ENCODE measurements at regions not wholly inside any gene's neighbourhood (a gene's known extent, or its start where the extent isn't known, plus 50 kb on each side); places are given as distances from the start of the nearest gene placed in this dataset.

- no peaks in the 10 kb centered on the region for H3K27me3 ChIP-seq (ENCODE audit: insufficient read depth in 3 of 3, low read length in 2 of 3)
- H3K36me3 ChIP-seq (ENCODE audit: insufficient read depth in 1 of 2, low read depth in 1 of 2): no peaks in the 10 kb centered on the region
- no peak for TF ChIP-seq CTCF (IDR thresholded peaks at IDR 0.05)
- DNase-seq (no peak), ATAC-seq (peak in 1 of 4 donors; percentile 54)
- no peaks in the 10 kb centered on the region for H3K4me1 ChIP-seq
- intact Hi-C loops (cut with DNase I): no loop called here
- 45 to 59% (median 45%) methylated on average over 4 of the region's 4 CpGs for WGBS, 3 donors
- H3K27ac ChIP-seq: no peak overlapping the region
- no peak overlapping the region for H3K4me3 ChIP-seq
- peaks cover 3% of the 10 kb centered on the region for H3K9me3 ChIP-seq
Measured at GRCh38 chr4:123966990-123967769, 570.6 kb downstream of the SPRY1 start.

- WGBS, 3 donors: 70 to 87% (median 70%) methylated on average over 1 of the region's 1 CpG
- H3K36me3 ChIP-seq (ENCODE audit: insufficient read depth in 1 of 2, low read depth in 1 of 2): no peaks in the 10 kb centered on the region
- no peaks in the 10 kb centered on the region for H3K27me3 ChIP-seq (ENCODE audit: insufficient read depth in 3 of 3, low read length in 2 of 3)
- H3K4me3 ChIP-seq: no peak overlapping the region
- intact Hi-C loops (cut with DNase I): no loop called here
- H3K4me1 ChIP-seq: no peaks in the 10 kb centered on the region
- peaks cover 3% of the 10 kb centered on the region for H3K9me3 ChIP-seq
- DNase-seq: no peak
- H3K27ac ChIP-seq: no peak overlapping the region
- no peak for TF ChIP-seq CTCF (IDR thresholded peaks at IDR 0.05)
- no peak for ATAC-seq
Measured at GRCh38 chr4:123972031-123972430, 575.4 kb downstream of the SPRY1 start.

GRCh38 chr4:123974386-123975149 is 578.0 kb downstream of the SPRY1 start:
- no peak for DNase-seq
- Histone ChIP-seq H3K36me3 (ENCODE audit: insufficient read depth in 1 of 2, low read depth in 1 of 2) (no peaks in the 10 kb centered on the region), H3K4me1 (no peaks in the 10 kb centered on the region), H3K9me3 (peaks cover 18% of the 10 kb centered on the region), H3K4me3 (no peak overlapping the region), H3K27ac (no peak overlapping the region), H3K27me3 (ENCODE audit: insufficient read depth in 3 of 3, low read length in 2 of 3) (no peaks in the 10 kb centered on the region)
- intact Hi-C loops (cut with DNase I): no loop called here
- WGBS, 3 donors: 72 to 83% (median 78%) methylated on average over 2 of the region's 2 CpGs
- no peak for TF ChIP-seq CTCF (IDR thresholded peaks at IDR 0.05)
- no peak for ATAC-seq

GRCh38 chr4:123976285-123976684 is 579.7 kb downstream of the SPRY1 start:
- no peak for TF ChIP-seq CTCF (IDR thresholded peaks at IDR 0.05)
- WGBS, 3 donors: 34 to 46% (median 43%) methylated on average over 7 of the region's 7 CpGs
- no peaks in the 10 kb centered on the region for H3K4me1 ChIP-seq
- intact Hi-C loops (cut with DNase I): no loop called here
- H3K27me3 ChIP-seq (ENCODE audit: insufficient read depth in 3 of 3, low read length in 2 of 3): no peaks in the 10 kb centered on the region
- H3K36me3 ChIP-seq (ENCODE audit: insufficient read depth in 1 of 2, low read depth in 1 of 2): no peaks in the 10 kb centered on the region
- H3K27ac ChIP-seq: no peak overlapping the region
- H3K4me3 ChIP-seq: no peak overlapping the region
- peaks cover 18% of the 10 kb centered on the region for H3K9me3 ChIP-seq
- no peak for ATAC-seq
- DNase-seq: no peak

All from psoas muscle (tissue), 7 donors.